ENCODE measurements at regions not wholly inside any gene's neighbourhood (a gene's known extent, or its start where the extent isn't known, plus 50 kb on each side); places are given as distances from the start of the nearest gene placed in this dataset.

DNA sequence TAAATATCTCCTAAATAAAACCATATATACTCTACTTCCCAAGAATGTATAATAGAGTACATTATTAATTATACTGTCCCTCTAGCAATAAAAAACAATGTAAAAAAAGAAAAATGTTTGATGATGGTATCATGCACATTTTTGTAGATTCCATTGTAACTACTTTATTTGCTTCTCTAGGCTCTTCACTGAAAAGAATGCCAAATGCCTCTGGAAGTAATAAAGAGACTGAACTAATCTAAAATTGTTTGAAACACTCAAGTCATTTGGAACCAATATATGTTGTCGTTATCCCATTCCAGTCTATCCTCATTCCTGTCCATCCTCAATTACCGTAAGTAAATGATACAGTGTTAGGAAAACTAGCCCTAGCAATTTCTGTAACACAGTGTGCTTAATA lies 233.6 kb downstream of the C12orf50 start:
- Histone ChIP-seq H3K9me3 (ENCODE audit: control insufficient read depth, low read length) (no peaks in the 10 kb centered on the region), H3K4me1 (ENCODE audit: control insufficient read depth, insufficient read depth, low read length) (no peaks in the 10 kb centered on the region), H3K4me3 (ENCODE audit: insufficient read depth, low read depth, low read length) (no peak overlapping the region), H3K36me3 (ENCODE audit: control insufficient read depth, insufficient read depth, low read length) (no peaks in the 10 kb centered on the region), H3K27ac (ENCODE audit: insufficient read depth, low read depth, low read length, poor library complexity, severe bottlenecking) (no peak overlapping the region), H3K27me3 (ENCODE audit: control insufficient read depth, insufficient read depth, low read length, poor library complexity, severe bottlenecking) (no peaks in the 10 kb centered on the region)
- 71 to 76% methylated on average over 2 of the region's 2 CpGs for WGBS, 2 experiments

DNA sequence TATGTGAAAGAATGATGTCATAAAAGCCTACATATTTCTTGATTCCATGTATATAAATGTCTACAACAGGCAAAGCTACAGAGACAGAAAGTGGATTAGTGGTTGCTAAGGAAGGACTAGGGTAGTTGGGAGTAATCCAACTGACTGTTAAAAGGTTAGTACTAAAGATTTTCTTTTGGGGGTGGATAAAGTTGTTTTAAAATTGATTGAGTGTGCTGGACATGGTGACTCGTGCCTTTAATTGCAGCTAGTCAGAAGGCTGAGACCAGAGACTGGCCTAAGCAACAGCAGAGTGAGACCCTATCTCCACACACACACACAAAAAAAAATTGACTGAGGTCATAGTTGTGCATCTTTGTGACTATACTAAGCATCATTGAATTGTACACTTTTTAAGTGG lies 234.3 kb downstream of the C12orf50 start:
- H3K9me3 ChIP-seq (ENCODE audit: control insufficient read depth, low read length) = no peaks in the 10 kb centered on the region
- WGBS, 2 experiments = 100% methylated on average over 1 of the region's 1 CpG
- no peak overlapping the region for H3K4me3 ChIP-seq (ENCODE audit: insufficient read depth, low read depth, low read length)
- no peaks in the 10 kb centered on the region for H3K4me1 ChIP-seq (ENCODE audit: control insufficient read depth, insufficient read depth, low read length)
- no peaks in the 10 kb centered on the region for H3K27me3 ChIP-seq (ENCODE audit: control insufficient read depth, insufficient read depth, low read length, poor library complexity, severe bottlenecking)
- H3K27ac ChIP-seq (ENCODE audit: insufficient read depth, low read depth, low read length, poor library complexity, severe bottlenecking) = no peak overlapping the region
- no peaks in the 10 kb centered on the region for H3K36me3 ChIP-seq (ENCODE audit: control insufficient read depth, insufficient read depth, low read length)

DNA sequence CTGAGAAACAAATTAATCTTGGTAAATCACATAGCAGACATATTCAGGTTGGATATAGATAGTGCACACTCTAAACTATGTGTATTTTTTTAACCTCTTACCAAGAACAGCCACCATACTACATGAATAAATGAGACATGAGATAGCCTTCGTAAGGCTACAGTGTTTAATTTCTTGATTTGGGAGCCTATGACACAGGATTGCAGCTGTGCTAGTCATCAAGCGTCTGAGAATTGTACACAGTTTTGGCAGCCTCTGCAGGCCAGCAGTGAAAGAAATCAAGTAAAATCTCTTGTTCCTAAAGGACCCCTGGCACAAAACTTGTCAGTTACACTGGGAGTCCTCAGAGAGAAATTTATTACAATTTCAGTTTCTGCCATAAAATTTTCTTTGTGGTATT lies 236.1 kb downstream of the C12orf50 start:
- H3K4me3 ChIP-seq (ENCODE audit: insufficient read depth, low read depth, low read length) = no peak overlapping the region
- 93 to 95% methylated on average over 2 of the region's 2 CpGs for WGBS, 2 experiments
- no peaks in the 10 kb centered on the region for H3K27me3 ChIP-seq (ENCODE audit: control insufficient read depth, insufficient read depth, low read length, poor library complexity, severe bottlenecking)
- no peaks in the 10 kb centered on the region for H3K4me1 ChIP-seq (ENCODE audit: control insufficient read depth, insufficient read depth, low read length)
- no peaks in the 10 kb centered on the region for H3K9me3 ChIP-seq (ENCODE audit: control insufficient read depth, low read length)
- no peaks in the 10 kb centered on the region for H3K36me3 ChIP-seq (ENCODE audit: control insufficient read depth, insufficient read depth, low read length)
- no peak overlapping the region for H3K27ac ChIP-seq (ENCODE audit: insufficient read depth, low read depth, low read length, poor library complexity, severe bottlenecking)

DNA sequence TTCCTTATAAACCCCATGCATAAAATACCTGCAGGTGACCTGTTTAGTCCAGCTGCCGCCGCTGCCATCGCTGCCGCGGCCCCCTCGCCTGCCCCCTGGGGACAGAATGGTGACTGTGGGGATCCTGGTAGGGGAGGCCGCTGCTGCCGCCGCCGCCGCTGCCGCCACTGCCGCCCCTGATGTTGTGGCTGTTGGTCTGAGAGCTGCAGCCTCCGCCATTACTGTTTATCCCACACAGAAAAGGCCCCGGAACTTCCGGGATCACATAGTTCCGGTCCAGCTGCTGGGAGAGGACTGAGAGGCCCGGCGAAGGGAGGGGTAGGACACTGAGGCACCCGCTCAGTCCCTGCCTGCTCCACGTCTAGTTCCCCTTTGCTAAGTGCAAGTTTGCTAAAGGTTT lies 244.9 kb downstream of the C12orf50 start:
- H3K9me3 ChIP-seq (ENCODE audit: control insufficient read depth, low read length) = no peaks in the 10 kb centered on the region
- no peak overlapping the region for H3K4me3 ChIP-seq (ENCODE audit: insufficient read depth, low read depth, low read length)
- H3K27ac ChIP-seq (ENCODE audit: insufficient read depth, low read depth, low read length, poor library complexity, severe bottlenecking) = no peak overlapping the region
- H3K27me3 ChIP-seq (ENCODE audit: control insufficient read depth, insufficient read depth, low read length, poor library complexity, severe bottlenecking) = no peaks in the 10 kb centered on the region
- 95% methylated on average over 21 of the region's 21 CpGs for WGBS, 2 experiments
- H3K36me3 ChIP-seq (ENCODE audit: control insufficient read depth, insufficient read depth, low read length) = no peaks in the 10 kb centered on the region
- no peaks in the 10 kb centered on the region for H3K4me1 ChIP-seq (ENCODE audit: control insufficient read depth, insufficient read depth, low read length)

DNA sequence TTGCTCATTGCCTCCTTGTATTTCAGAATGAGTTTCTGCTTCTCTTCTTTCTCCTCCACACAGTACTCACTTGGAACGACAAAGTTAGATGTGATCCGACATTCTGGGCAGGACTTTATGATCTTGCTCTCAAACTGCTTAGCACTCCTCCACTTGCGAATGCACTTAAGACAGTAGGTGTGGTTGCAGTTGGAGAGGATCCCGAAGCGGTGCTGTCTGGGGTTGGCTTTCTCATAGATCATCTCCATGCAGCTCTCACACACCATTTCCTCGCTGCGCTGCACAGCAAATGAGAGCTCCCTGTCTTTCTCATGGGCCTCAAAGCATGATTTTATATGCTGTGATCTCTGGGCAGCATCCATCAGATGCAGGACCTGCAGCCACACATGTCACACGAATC lies 245.7 kb downstream of the C12orf50 start:
- Histone ChIP-seq H3K4me1 (ENCODE audit: control insufficient read depth, insufficient read depth, low read length) (no peaks in the 10 kb centered on the region), H3K4me3 (ENCODE audit: insufficient read depth, low read depth, low read length) (no peak overlapping the region), H3K36me3 (ENCODE audit: control insufficient read depth, insufficient read depth, low read length) (no peaks in the 10 kb centered on the region), H3K27ac (ENCODE audit: insufficient read depth, low read depth, low read length, poor library complexity, severe bottlenecking) (no peak overlapping the region), H3K27me3 (ENCODE audit: control insufficient read depth, insufficient read depth, low read length, poor library complexity, severe bottlenecking) (no peaks in the 10 kb centered on the region), H3K9me3 (ENCODE audit: control insufficient read depth, low read length) (no peaks in the 10 kb centered on the region)
- 92 to 93% methylated on average over 8 of the region's 8 CpGs for WGBS, 2 experiments

DNA sequence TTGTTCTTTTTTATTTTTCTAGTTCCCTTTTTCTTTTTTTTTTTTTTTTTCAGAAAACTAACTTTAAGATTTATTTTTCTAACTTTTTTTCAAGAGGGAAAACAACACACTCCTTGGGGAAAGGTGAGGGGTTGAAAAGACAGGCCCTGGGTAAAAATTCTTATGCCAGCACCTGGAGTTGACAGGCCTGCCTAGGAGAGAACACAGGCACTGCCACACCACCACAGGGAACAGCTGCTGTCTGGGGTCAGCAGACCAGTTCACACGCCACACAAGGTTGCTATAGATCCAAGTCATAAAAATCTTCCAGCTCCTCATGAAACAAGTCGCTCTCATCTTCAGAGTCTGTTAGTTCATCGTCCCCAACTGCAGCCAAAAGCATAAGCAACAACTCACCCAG lies 246.4 kb downstream of the C12orf50 start:
- 91 to 97% methylated on average over 3 of the region's 3 CpGs for WGBS, 2 experiments
- H3K4me1 ChIP-seq (ENCODE audit: control insufficient read depth, insufficient read depth, low read length) = no peaks in the 10 kb centered on the region
- H3K4me3 ChIP-seq (ENCODE audit: insufficient read depth, low read depth, low read length) = no peak overlapping the region
- no peak overlapping the region for H3K27ac ChIP-seq (ENCODE audit: insufficient read depth, low read depth, low read length, poor library complexity, severe bottlenecking)
- H3K9me3 ChIP-seq (ENCODE audit: control insufficient read depth, low read length) = no peaks in the 10 kb centered on the region
- H3K36me3 ChIP-seq (ENCODE audit: control insufficient read depth, insufficient read depth, low read length) = no peaks in the 10 kb centered on the region
- H3K27me3 ChIP-seq (ENCODE audit: control insufficient read depth, insufficient read depth, low read length, poor library complexity, severe bottlenecking) = no peaks in the 10 kb centered on the region

DNA sequence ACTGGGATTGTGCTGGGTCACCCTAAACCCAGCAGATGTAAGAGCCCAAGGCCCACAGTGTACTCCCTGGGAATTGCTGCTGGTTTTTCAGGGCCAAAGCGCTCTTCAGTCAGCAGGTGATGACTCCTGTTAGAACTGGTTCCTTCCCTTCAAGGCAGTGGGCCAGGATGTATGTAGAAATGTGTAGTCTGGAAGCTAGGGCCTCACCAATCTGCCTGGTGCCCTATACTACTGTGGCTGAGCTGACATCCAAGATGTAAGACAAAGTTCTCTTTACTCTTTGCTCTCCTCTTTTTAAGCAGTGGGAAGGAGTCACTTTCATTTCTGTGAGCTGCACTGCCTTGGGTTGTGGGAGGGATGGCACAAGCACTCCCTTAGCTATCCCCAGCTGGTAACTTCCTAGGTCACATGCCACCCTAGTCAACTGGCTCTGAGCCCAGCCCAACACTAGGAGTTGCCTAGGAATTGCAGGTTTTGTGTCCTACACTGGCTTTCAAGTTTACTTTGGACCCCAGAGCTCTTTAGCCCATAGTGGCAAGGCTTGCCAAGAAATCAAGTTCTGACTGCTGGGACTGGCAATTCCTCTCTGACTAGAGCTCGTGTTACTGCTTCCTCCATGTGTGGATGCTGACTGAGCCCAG lies 249.2 kb downstream of the C12orf50 start:
- H3K27ac ChIP-seq (ENCODE audit: insufficient read depth, low read depth, low read length, poor library complexity, severe bottlenecking) = no peak overlapping the region

DNA sequence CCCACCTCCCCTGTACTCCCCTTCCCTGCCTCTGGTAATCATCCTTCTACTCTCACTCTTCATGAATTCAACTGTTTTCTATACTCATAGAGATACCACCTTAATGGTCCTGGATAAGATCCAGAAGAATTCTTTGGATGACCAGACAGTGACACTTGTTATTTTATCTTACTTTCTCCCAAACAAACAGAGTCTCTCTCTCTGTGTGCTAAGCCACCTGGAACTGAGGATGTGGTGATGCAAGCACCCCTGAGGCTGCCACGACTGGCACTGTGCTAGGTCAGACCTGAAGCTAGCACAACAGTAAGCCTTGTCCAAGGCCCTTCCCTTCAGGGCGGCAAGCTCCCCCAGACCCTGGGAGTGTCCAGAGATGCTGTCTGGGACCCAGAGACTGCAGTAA lies 250.2 kb downstream of the C12orf50 start:
- H3K4me1 ChIP-seq (ENCODE audit: control insufficient read depth, insufficient read depth, low read length) = no peaks in the 10 kb centered on the region
- H3K9me3 ChIP-seq (ENCODE audit: control insufficient read depth, low read length) = no peaks in the 10 kb centered on the region
- no peak overlapping the region for H3K4me3 ChIP-seq (ENCODE audit: insufficient read depth, low read depth, low read length)
- 90 to 93% methylated on average over 2 of the region's 2 CpGs for WGBS, 2 experiments
- no peak overlapping the region for H3K27ac ChIP-seq (ENCODE audit: insufficient read depth, low read depth, low read length, poor library complexity, severe bottlenecking)
- H3K27me3 ChIP-seq (ENCODE audit: control insufficient read depth, insufficient read depth, low read length, poor library complexity, severe bottlenecking) = no peaks in the 10 kb centered on the region
- H3K36me3 ChIP-seq (ENCODE audit: control insufficient read depth, insufficient read depth, low read length) = no peaks in the 10 kb centered on the region

More for the DNA sequence above, 249.2 kb downstream of the C12orf50 start:
- Histone ChIP-seq H3K27me3 (ENCODE audit: control insufficient read depth, insufficient read depth, low read length, poor library complexity, severe bottlenecking) (no peaks in the 10 kb centered on the region), H3K4me1 (ENCODE audit: control insufficient read depth, insufficient read depth, low read length) (no peaks in the 10 kb centered on the region), H3K36me3 (ENCODE audit: control insufficient read depth, insufficient read depth, low read length) (no peaks in the 10 kb centered on the region), H3K9me3 (ENCODE audit: control insufficient read depth, low read length) (no peaks in the 10 kb centered on the region), H3K4me3 (ENCODE audit: insufficient read depth, low read depth, low read length) (no peak overlapping the region)
- 88 to 91% methylated on average over 2 of the region's 2 CpGs for WGBS, 2 experiments

DNA sequence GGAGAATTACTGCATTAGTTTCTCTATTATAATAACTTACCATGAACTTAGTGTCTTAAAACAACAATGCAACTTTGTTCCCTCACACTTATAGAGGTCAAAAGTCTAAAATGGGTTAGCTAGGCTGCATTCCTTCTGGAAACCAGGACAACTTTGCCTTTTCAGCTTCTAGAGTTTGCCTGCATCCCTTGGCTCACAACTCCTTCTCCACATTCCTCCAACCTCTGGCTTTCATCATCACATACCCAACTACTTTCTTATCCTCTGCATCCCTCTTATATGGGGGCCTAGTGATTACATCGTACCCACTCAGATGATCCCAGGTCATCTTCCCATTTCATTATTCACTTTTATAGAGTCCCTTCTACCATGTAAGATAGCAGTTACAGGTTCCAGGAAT lies 251.1 kb downstream of the C12orf50 start:
- WGBS, 2 experiments = 93 to 100% methylated on average over 1 of the region's 1 CpG
- Histone ChIP-seq H3K27ac (ENCODE audit: insufficient read depth, low read depth, low read length, poor library complexity, severe bottlenecking) (no peak overlapping the region), H3K4me1 (ENCODE audit: control insufficient read depth, insufficient read depth, low read length) (no peaks in the 10 kb centered on the region), H3K9me3 (ENCODE audit: control insufficient read depth, low read length) (no peaks in the 10 kb centered on the region), H3K27me3 (ENCODE audit: control insufficient read depth, insufficient read depth, low read length, poor library complexity, severe bottlenecking) (no peaks in the 10 kb centered on the region), H3K36me3 (ENCODE audit: control insufficient read depth, insufficient read depth, low read length) (no peaks in the 10 kb centered on the region), H3K4me3 (ENCODE audit: insufficient read depth, low read depth, low read length) (no peak overlapping the region)

DNA sequence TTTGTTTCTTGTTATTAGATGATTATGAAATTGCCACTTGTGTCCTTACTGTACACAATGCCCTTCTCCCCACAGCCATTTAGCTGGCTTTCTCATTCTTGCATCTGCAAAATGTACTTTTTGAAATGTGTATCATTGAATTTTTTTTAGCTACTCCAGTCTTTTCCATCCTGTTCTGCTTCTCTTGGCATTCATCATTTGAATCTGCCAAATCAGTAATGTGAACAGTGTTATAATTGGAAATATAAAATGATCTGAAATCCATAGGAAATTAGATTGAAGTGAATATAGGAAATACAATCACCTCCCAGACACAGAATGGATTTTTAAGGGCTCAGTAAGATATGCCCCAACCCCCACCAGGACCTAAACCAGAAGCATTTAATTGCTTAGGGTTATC lies 253.4 kb downstream of the C12orf50 start:
- Histone ChIP-seq H3K27ac (ENCODE audit: insufficient read depth, low read depth, low read length, poor library complexity, severe bottlenecking) (no peak overlapping the region), H3K27me3 (ENCODE audit: control insufficient read depth, insufficient read depth, low read length, poor library complexity, severe bottlenecking) (no peaks in the 10 kb centered on the region), H3K9me3 (ENCODE audit: control insufficient read depth, low read length) (no peaks in the 10 kb centered on the region), H3K4me1 (ENCODE audit: control insufficient read depth, insufficient read depth, low read length) (no peaks in the 10 kb centered on the region), H3K36me3 (ENCODE audit: control insufficient read depth, insufficient read depth, low read length) (no peaks in the 10 kb centered on the region), H3K4me3 (ENCODE audit: insufficient read depth, low read depth, low read length) (no peak overlapping the region)

DNA sequence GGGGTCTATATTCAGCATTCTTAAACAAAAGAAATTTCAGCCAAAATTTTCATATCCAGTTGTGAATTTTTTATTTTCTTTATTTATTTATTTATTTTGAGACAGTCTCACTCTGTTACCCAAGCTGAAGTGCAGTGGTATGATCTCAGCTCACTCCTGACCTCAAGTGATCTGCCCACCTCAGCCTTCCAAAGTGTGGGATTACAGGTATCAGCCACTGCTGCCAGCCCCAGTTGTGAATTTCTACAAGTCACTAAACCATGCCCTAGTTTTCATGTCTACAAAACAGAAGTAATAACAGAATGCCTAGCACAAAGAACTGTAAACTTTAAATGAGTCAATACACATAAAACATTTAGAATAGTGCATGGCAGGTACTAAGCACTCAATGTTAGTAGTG lies 254.2 kb downstream of the C12orf50 start:
- Histone ChIP-seq H3K4me3 (ENCODE audit: insufficient read depth, low read depth, low read length) (no peak overlapping the region), H3K27ac (ENCODE audit: insufficient read depth, low read depth, low read length, poor library complexity, severe bottlenecking) (no peak overlapping the region), H3K27me3 (ENCODE audit: control insufficient read depth, insufficient read depth, low read length, poor library complexity, severe bottlenecking) (no peaks in the 10 kb centered on the region), H3K4me1 (ENCODE audit: control insufficient read depth, insufficient read depth, low read length) (no peaks in the 10 kb centered on the region), H3K9me3 (ENCODE audit: control insufficient read depth, low read length) (no peaks in the 10 kb centered on the region), H3K36me3 (ENCODE audit: control insufficient read depth, insufficient read depth, low read length) (no peaks in the 10 kb centered on the region)

All from ectodermal cell (in vitro differentiated cells).